ENCODE measurements at regions not wholly inside any gene's neighbourhood (a gene's known extent, or its start where the extent isn't known, plus 50 kb on each side); places are given as distances from the start of the nearest gene placed in this dataset.

- no peak for DNase-seq
- Histone ChIP-seq H3K36me3 (ENCODE audit: control insufficient read depth, insufficient read depth, low read length) (no peaks in the 10 kb centered on the region), H3K9me3 (ENCODE audit: control insufficient read depth, low read length) (no peaks in the 10 kb centered on the region), H3K27ac (ENCODE audit: insufficient read depth, low read length, poor library complexity, severe bottlenecking) (no peak overlapping the region), H3K4me3 (ENCODE audit: insufficient read depth, low read depth, low read length, poor library complexity, severe bottlenecking) (no peak overlapping the region), H3K27me3 (replicated peaks; ENCODE audit: control insufficient read depth, insufficient read depth, low read length, poor library complexity, severe bottlenecking) (no peaks in the 10 kb centered on the region), H3K4me1 (ENCODE audit: control insufficient read depth, insufficient read depth, low read length, poor library complexity, severe bottlenecking) (peaks cover 16% of the 10 kb centered on the region)
These were observed 147.9 kb upstream of the JUN start for GRCh38 chr1:58931756-58932155.

DNA sequence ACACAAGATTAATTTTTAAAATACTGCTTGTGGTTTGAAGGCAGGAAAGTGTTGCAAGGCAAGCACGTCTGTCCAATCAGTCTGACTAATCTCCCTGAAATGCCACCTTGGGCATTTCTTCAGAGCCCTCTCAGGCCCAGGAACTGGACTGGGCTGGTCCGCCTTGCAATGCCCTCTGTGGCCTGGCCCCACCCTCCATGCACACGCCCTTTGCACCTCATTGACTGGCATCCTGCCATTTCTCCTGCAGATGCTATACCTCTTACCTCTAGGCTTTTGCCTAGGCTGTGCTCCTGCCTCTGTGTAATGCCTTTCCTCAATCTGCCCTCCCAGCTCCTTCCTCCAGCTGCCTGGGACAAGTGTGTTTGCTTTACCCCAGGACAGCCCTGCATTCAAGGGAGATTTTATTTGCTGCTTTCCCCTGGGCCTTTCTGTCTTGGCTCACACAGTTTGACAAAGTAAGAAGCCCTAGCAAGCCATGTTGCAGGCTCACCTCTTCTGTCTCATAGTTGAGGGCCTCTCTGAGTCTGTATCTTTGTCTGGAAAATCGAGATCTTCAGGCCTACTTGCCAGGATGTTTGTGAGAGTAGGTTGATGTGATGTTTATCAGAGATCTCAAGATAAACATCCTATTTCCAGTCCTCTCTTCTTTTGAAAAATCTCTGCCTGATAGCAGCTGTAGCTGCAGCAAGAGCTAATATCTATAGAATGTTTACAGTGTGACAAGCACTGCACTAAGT lies 149.2 kb upstream of the JUN start:
- Histone ChIP-seq H3K4me1 (ENCODE audit: control insufficient read depth, insufficient read depth, low read length, poor library complexity, severe bottlenecking) (peaks cover 16% of the 10 kb centered on the region), H3K36me3 (ENCODE audit: control insufficient read depth, insufficient read depth, low read length) (no peaks in the 10 kb centered on the region), H3K27ac (ENCODE audit: insufficient read depth, low read length, poor library complexity, severe bottlenecking) (no peak overlapping the region), H3K4me3 (ENCODE audit: insufficient read depth, low read depth, low read length, poor library complexity, severe bottlenecking) (no peak overlapping the region), H3K27me3 (replicated peaks; ENCODE audit: control insufficient read depth, insufficient read depth, low read length, poor library complexity, severe bottlenecking) (no peaks in the 10 kb centered on the region), H3K9me3 (ENCODE audit: control insufficient read depth, low read length) (no peaks in the 10 kb centered on the region)
- DNase-seq: no peak

- H3K27ac ChIP-seq (ENCODE audit: insufficient read depth, low read length, poor library complexity, severe bottlenecking): no peak overlapping the region
These were observed 149.7 kb upstream of the JUN start for GRCh38 chr1:58933599-58933926.

DNA sequence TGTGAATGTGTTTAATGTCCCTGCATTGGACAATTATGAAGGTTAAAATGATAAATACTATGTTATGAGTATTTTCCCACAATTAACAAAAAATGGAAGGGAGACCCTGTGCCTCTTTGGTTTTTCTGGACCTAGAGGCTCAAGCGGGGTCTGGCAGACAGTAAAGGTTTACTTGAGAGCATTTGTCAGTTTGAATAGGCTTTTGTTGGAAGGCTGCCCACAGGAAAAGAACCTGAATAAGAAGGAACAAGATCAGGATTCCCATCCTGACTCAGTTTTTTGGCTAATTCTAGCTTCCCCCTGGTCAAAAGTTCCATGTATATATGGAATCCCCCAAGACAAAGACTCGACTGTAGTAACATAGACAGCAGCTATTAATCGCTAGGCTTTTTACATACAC lies 150.9 kb upstream of the JUN start:
- no peak overlapping the region for H3K4me3 ChIP-seq (ENCODE audit: insufficient read depth, low read depth, low read length, poor library complexity, severe bottlenecking)
- no peaks in the 10 kb centered on the region for H3K27me3 ChIP-seq (replicated peaks; ENCODE audit: control insufficient read depth, insufficient read depth, low read length, poor library complexity, severe bottlenecking)
- no peak for DNase-seq
- no peak overlapping the region for H3K27ac ChIP-seq (ENCODE audit: insufficient read depth, low read length, poor library complexity, severe bottlenecking)
- no peaks in the 10 kb centered on the region for H3K9me3 ChIP-seq (ENCODE audit: control insufficient read depth, low read length)
- H3K36me3 ChIP-seq (ENCODE audit: control insufficient read depth, insufficient read depth, low read length): no peaks in the 10 kb centered on the region
- H3K4me1 ChIP-seq (ENCODE audit: control insufficient read depth, insufficient read depth, low read length, poor library complexity, severe bottlenecking): peaks cover 13% of the 10 kb centered on the region

More at GRCh38 chr1:58933599-58933926, 149.7 kb upstream of the JUN start:
- Histone ChIP-seq H3K4me1 (ENCODE audit: control insufficient read depth, insufficient read depth, low read length, poor library complexity, severe bottlenecking) (peaks cover 16% of the 10 kb centered on the region), H3K4me3 (ENCODE audit: insufficient read depth, low read depth, low read length, poor library complexity, severe bottlenecking) (no peak overlapping the region), H3K9me3 (ENCODE audit: control insufficient read depth, low read length) (no peaks in the 10 kb centered on the region), H3K36me3 (ENCODE audit: control insufficient read depth, insufficient read depth, low read length) (no peaks in the 10 kb centered on the region), H3K27me3 (replicated peaks; ENCODE audit: control insufficient read depth, insufficient read depth, low read length, poor library complexity, severe bottlenecking) (no peaks in the 10 kb centered on the region)
- DNase-seq: no peak

DNA sequence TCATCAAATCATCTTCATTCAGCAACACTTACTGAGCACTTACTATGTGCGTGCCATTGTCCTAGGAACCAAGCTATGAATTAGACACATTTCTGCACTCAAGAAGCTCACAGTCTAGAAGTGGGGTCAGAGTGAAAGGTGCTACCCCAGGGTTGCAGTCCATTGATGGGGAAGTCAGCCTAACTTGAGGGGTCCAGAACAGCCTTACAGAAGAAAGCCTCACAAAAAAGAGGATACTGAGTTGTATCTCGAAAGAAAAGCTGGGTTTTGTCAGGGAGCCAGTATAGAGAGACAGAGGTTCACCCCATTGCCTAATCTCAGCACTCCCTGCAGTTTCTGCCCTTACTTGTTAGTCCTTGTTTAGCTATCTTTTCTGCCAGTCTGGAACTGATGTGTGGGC lies 153.1 kb upstream of the JUN start:
- Histone ChIP-seq H3K27ac (ENCODE audit: insufficient read depth, low read length, poor library complexity, severe bottlenecking) (no peak overlapping the region), H3K4me1 (ENCODE audit: control insufficient read depth, insufficient read depth, low read length, poor library complexity, severe bottlenecking) (peaks cover 31% of the 10 kb centered on the region), H3K36me3 (ENCODE audit: control insufficient read depth, insufficient read depth, low read length) (no peaks in the 10 kb centered on the region), H3K4me3 (ENCODE audit: insufficient read depth, low read depth, low read length, poor library complexity, severe bottlenecking) (no peak overlapping the region), H3K9me3 (ENCODE audit: control insufficient read depth, low read length) (no peaks in the 10 kb centered on the region), H3K27me3 (replicated peaks; ENCODE audit: control insufficient read depth, insufficient read depth, low read length, poor library complexity, severe bottlenecking) (no peaks in the 10 kb centered on the region)
- no peak for DNase-seq

DNA sequence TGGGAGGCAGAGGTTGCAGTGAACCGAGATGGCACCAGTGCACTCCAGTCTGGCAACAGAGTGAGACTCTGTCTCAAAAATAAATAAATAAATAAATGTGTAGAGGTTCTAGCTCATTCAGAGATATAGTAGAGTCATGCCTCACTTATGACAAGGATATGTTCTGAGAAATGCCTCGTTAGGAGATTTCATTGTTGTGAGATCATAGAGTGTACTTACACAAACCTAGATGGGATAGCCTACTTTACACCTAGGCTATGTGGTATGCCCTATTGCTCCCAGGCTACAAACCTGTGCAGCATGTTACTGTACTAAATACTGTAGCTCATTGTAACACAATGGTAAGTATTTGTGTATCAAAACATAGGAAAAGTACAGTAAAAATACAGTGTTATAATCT lies 155.3 kb upstream of the JUN start:
- Histone ChIP-seq H3K36me3 (ENCODE audit: control insufficient read depth, insufficient read depth, low read length) (no peaks in the 10 kb centered on the region), H3K9me3 (ENCODE audit: control insufficient read depth, low read length) (no peaks in the 10 kb centered on the region), H3K27me3 (replicated peaks; ENCODE audit: control insufficient read depth, insufficient read depth, low read length, poor library complexity, severe bottlenecking) (no peaks in the 10 kb centered on the region), H3K27ac (ENCODE audit: insufficient read depth, low read length, poor library complexity, severe bottlenecking) (no peak overlapping the region), H3K4me1 (ENCODE audit: control insufficient read depth, insufficient read depth, low read length, poor library complexity, severe bottlenecking) (peaks cover 34% of the 10 kb centered on the region), H3K4me3 (ENCODE audit: insufficient read depth, low read depth, low read length, poor library complexity, severe bottlenecking) (no peak overlapping the region)
- DNase-seq: no peak

DNA sequence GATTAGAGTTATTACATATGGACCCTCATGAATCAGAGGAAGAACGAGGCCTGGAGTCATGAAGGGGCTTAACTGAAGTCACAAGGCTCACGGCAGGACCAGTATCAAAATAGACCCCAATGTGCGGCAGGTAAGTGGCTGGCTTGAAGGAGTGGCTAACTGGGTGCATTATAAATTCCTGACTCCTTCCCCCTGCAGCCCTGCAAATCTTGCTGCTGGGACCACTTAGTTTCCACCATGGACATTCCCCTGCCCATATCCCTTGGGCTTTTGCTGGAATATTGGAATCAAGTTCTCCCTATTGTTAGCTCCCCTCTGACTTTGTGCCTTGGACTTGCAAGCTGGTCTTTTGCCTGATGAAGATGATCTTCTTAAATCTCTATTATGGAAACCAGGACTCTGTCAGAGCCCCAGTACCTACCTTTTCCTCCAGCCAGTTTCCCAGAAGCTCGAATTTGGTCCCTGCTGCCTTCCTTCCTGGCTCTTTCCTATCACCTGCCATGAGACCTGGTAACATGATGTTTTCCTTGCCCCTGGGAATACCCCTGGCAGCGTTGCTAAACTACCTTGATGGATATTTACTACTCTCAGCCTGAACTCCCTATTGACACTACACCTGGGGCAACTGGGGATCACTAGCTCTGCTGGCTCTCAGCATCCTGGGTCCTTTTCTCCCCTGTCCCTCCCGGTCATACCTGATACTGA lies 156.0 kb upstream of the JUN start:
- Histone ChIP-seq H3K4me1 (ENCODE audit: control insufficient read depth, insufficient read depth, low read length, poor library complexity, severe bottlenecking) (peaks cover 41% of the 10 kb centered on the region), H3K36me3 (ENCODE audit: control insufficient read depth, insufficient read depth, low read length) (no peaks in the 10 kb centered on the region), H3K9me3 (ENCODE audit: control insufficient read depth, low read length) (no peaks in the 10 kb centered on the region), H3K27ac (ENCODE audit: insufficient read depth, low read length, poor library complexity, severe bottlenecking) (no peak overlapping the region), H3K27me3 (replicated peaks; ENCODE audit: control insufficient read depth, insufficient read depth, low read length, poor library complexity, severe bottlenecking) (no peaks in the 10 kb centered on the region), H3K4me3 (ENCODE audit: insufficient read depth, low read depth, low read length, poor library complexity, severe bottlenecking) (no peak overlapping the region)
- DNase-seq: no peak

DNA sequence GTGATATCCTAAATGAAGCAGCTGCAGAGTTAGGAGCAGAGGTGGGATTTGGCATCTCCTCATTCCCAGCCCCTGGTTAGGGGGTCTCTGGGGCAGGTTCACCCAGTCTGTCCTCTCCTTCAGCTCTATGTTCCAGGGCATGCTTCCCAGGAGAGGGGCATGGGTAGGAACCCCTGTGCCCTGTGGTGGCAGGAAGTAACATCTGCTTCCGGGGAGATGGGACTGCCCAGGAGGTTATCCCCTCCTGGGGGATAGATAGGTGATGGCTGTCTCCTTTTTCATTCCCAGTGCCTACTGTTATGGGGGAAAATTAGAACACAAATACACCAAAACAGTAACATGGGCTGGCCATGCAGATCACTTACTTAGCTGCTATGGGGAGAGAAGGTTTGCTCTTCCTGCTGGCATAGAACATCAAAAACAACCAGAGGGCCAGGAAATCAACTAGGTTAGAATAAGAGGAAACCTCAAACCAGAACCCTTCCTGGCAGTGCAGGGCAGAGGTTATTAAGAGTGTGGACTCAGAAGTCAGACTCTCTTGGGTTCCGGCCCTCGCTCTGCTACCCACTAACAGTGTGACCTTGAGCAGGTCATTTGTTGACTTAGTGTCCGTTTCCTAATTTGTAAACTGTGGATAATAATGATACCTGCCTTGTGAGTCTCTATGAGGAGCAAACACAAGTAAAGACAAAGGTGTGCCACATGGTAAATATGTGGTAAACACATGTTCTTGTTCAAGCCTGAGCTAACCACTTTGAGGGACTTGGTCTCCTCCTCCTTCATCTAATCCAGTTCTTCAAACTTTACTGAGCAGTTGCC lies 157.8 kb upstream of the JUN start:
- peak in 2 of 3 donors; percentile 16 to 20 for DNase-seq
- Histone ChIP-seq H3K9me3 (ENCODE audit: control insufficient read depth, low read length) (no peaks in the 10 kb centered on the region), H3K27ac (ENCODE audit: insufficient read depth, low read length, poor library complexity, severe bottlenecking) (no peak overlapping the region), H3K36me3 (ENCODE audit: control insufficient read depth, insufficient read depth, low read length) (no peaks in the 10 kb centered on the region), H3K4me3 (ENCODE audit: insufficient read depth, low read depth, low read length, poor library complexity, severe bottlenecking) (peak overlapping the region; percentile 10), H3K4me1 (ENCODE audit: control insufficient read depth, insufficient read depth, low read length, poor library complexity, severe bottlenecking) (peaks cover 43% of the 10 kb centered on the region), H3K27me3 (replicated peaks; ENCODE audit: control insufficient read depth, insufficient read depth, low read length, poor library complexity, severe bottlenecking) (no peaks in the 10 kb centered on the region)

- DNase-seq: no peak
- H3K4me1 ChIP-seq (ENCODE audit: control insufficient read depth, insufficient read depth, low read length, poor library complexity, severe bottlenecking): peaks cover 43% of the 10 kb centered on the region
- H3K27me3 ChIP-seq (replicated peaks; ENCODE audit: control insufficient read depth, insufficient read depth, low read length, poor library complexity, severe bottlenecking): no peaks in the 10 kb centered on the region
- no peaks in the 10 kb centered on the region for H3K36me3 ChIP-seq (ENCODE audit: control insufficient read depth, insufficient read depth, low read length)
- peak overlapping the region; percentile 2 for H3K4me3 ChIP-seq (ENCODE audit: insufficient read depth, low read depth, low read length, poor library complexity, severe bottlenecking)
- H3K9me3 ChIP-seq (ENCODE audit: control insufficient read depth, low read length): no peaks in the 10 kb centered on the region
- H3K27ac ChIP-seq (ENCODE audit: insufficient read depth, low read length, poor library complexity, severe bottlenecking): peak overlapping the region; percentile 21
These were observed 158.9 kb upstream of the JUN start for GRCh38 chr1:58942759-58943191.

GRCh38 chr1:58943776-58944175 lies 159.9 kb upstream of the JUN start:
- H3K27me3 ChIP-seq (replicated peaks; ENCODE audit: control insufficient read depth, insufficient read depth, low read length, poor library complexity, severe bottlenecking): no peaks in the 10 kb centered on the region
- no peaks in the 10 kb centered on the region for H3K36me3 ChIP-seq (ENCODE audit: control insufficient read depth, insufficient read depth, low read length)
- DNase-seq: no peak
- no peaks in the 10 kb centered on the region for H3K9me3 ChIP-seq (ENCODE audit: control insufficient read depth, low read length)
- H3K4me1 ChIP-seq (ENCODE audit: control insufficient read depth, insufficient read depth, low read length, poor library complexity, severe bottlenecking): peaks cover 43% of the 10 kb centered on the region
- no peak overlapping the region for H3K4me3 ChIP-seq (ENCODE audit: insufficient read depth, low read depth, low read length, poor library complexity, severe bottlenecking)
- H3K27ac ChIP-seq (ENCODE audit: insufficient read depth, low read length, poor library complexity, severe bottlenecking): no peak overlapping the region
